Right lobe of liver (tissue), 6 donors: ENCODE measurements at regions not wholly inside any gene's neighbourhood (a gene's known extent, or its start where the extent isn't known, plus 50 kb on each side); places are given as distances from the start of the nearest gene placed in this dataset.
A peak's percentile ranks its signal among the peaks of the same experiment; 100 is the strongest.

ENCODE experiments used
- ATAC-seq, 4 donors: fragments of 200-7000 bp; cut with Tn5 transposase; one replicate each; pipeline ENCODE4 v1.9.1; 2020; ENCODE audit warnings: mild to moderate bottlenecking in 4 of 4, moderate library complexity in 4 of 4
- DNase-seq, 3 donors: peaks; one replicate each; pipeline ENCODE4 v3.0.0-alpha.2; 2020
- H3K27ac ChIP-seq, 3 donors: fragments of 200-600 bp; one replicate each; pipeline ENCODE4 v1.8.0; 2022
- H3K27me3 ChIP-seq, 2 donors: fragments of 200-600 bp; one replicate each; pipeline ENCODE4 v1.8.0; 2022
- H3K36me3 ChIP-seq, 4 donors: fragments of 200-600 bp; sonication (generic) in 1 of 4; one replicate each; pipeline versions ENCODE4 v1.5.1 to v1.8.0; 2017 to 2022; ENCODE audit warnings: control low read depth in 1 of 4
- H3K4me1 ChIP-seq, 4 donors: fragments of 200-600 bp; sonication (generic) in 1 of 4; one replicate each; pipeline versions ENCODE4 v1.5.1 to v1.8.0; 2017 to 2022; ENCODE audit warnings: control low read depth in 1 of 4
- H3K4me3 ChIP-seq, 3 donors: fragments of 200-600 bp; one replicate each; pipeline ENCODE4 v1.8.0; 2022
- H3K9me3 ChIP-seq, 4 donors: fragments of 200-600 bp; sonication (generic) in 1 of 4; one replicate each; pipeline versions ENCODE4 v1.5.1 to v1.8.0; 2017 to 2022; ENCODE audit warnings: control low read depth in 1 of 4
- POLR2A ChIP-seq: fragments of 450-650 bp; IDR thresholded peaks from one replicate; pipeline ENCODE4 v1.6.1; 2017; ENCODE audit warnings: antibody characterized with exemption, mild to moderate bottlenecking
- WGBS: methylation state at CpG from one replicate; pipeline ENCODE4 v1.1.6; 2018; ENCODE audit warnings: low coverage, low lambda C conversion rate; ENCODE audit not compliant: insufficient coverage; ENCODE audit errors: missing lambda C conversion rate; 5-methylcytosine and 5-hydroxymethylcytosine counted together
- intact Hi-C, 2 donors: fragments of 100-400 bp; cut with DNase I; formaldehyde crosslinking; loops; one replicate each; pipeline versions ENCODE4 v1.11.2 to v1.14.1; 2022
- TF ChIP-seq, protein P1 (sequence below), 4 donors: fragments of 200-600 bp in 3 of 4; fragments of 450-650 bp in 1 of 4; IDR thresholded peaks; one replicate each; pipeline versions ENCODE4 v1.5.1 to v1.8.0; 2016 to 2022; ENCODE audit warnings: antibody characterized with exemption in 4 of 4, mild to moderate bottlenecking in 2 of 4
- donor health status: DM: no; HTN: yes; CAD: no.
- donor health status: DM: no; HTN: no; CAD: no.
- donor health status: DM: no; HTN: no; CAD: no.
- donor health status: DM: no; HTN: yes; CAD: no.
- donor health status: DM: no; HTN: yes; CAD: no.

DNA sequence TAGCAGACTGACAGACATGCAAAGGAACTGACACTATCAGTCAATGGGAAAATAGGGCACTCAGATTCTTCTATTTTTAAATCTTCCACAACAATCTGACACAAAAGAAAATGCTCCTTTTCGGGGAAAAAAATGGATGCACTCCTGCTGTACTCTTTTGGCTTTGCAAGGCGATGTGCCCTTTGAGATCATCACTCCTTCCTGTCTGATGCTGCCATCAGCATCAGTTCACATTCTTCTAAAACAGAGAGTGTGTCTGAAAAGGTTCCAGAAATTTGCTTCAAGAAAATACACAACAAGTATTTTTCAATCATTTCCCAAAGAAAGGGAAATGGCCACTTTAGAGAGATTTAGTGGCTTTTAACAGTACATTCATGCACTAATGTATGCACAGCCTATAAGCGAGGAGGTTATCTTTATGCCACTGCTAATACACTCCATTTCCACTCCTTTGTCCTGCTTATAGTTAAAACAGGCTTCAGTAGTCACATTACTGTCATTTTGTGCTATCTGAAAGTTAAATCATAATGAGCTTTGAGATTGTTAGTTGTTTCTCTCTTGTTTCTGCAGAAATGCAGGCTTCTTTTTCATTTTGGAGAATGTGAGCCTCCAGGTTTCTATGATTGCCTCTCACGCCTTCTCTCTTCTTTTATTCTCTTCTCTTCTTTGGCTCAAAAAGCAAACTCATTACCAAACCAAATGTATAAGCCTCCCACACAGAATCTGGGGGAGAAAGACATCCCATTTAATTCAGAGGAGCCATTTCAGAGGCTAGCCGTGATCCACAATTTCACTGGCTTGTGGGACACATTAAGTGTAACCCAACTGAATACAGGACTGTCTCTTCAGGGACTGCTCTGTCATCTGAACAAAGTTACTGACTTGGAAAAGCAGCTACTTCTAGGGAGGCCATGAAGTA, 110.9 kb upstream of the CCDC196 start:
- H3K4me3 ChIP-seq, result no peak overlapping the region
- no peaks in the 10 kb centered on the region for H3K27me3 ChIP-seq
- no peaks in the 10 kb centered on the region for H3K36me3 ChIP-seq
- WGBS, result 63% methylated on average over 5 of the region's 5 CpGs
- H3K4me1 ChIP-seq, result peaks cover 0 to 15% (median 7%) of the 10 kb centered on the region in 4 donors
- TF ChIP-seq, protein P1, sequence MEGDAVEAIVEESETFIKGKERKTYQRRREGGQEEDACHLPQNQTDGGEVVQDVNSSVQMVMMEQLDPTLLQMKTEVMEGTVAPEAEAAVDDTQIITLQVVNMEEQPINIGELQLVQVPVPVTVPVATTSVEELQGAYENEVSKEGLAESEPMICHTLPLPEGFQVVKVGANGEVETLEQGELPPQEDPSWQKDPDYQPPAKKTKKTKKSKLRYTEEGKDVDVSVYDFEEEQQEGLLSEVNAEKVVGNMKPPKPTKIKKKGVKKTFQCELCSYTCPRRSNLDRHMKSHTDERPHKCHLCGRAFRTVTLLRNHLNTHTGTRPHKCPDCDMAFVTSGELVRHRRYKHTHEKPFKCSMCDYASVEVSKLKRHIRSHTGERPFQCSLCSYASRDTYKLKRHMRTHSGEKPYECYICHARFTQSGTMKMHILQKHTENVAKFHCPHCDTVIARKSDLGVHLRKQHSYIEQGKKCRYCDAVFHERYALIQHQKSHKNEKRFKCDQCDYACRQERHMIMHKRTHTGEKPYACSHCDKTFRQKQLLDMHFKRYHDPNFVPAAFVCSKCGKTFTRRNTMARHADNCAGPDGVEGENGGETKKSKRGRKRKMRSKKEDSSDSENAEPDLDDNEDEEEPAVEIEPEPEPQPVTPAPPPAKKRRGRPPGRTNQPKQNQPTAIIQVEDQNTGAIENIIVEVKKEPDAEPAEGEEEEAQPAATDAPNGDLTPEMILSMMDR (IDR thresholded peaks at IDR 0.05), result no peak
- no peak for TF ChIP-seq POLR2A
- no peak overlapping the region for H3K27ac ChIP-seq
- no peaks in the 10 kb centered on the region for H3K9me3 ChIP-seq
- DNase-seq (no peak), ATAC-seq (no peak)
- intact Hi-C loops, result no loop called here

DNA sequence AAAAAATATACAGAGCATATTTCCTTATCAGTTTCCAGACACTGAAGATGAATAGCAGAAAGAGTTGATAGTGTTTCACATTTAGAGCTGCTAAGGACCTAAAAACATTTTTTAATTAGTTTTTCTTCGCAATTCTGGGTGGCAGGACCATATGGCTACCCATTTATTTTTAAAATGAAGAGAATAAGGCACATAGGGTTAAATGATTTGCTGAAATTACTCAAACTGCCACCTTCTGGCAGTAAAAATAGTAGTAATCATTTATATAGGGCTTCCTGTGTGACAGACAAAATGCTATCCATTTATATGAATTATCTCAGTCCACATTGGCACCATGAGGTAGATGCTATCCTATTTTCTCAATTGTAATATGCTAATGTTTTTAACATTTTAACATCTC, 108.6 kb upstream of the CCDC196 start:
- DNase-seq, result no peak
- ATAC-seq, result no peak
- 100% methylated on average over 1 of the region's 1 CpG for WGBS
- no peak overlapping the region for H3K27ac ChIP-seq
- no peaks in the 10 kb centered on the region for H3K9me3 ChIP-seq
- no peak overlapping the region for H3K4me3 ChIP-seq
- no peaks in the 10 kb centered on the region for H3K27me3 ChIP-seq
- H3K36me3 ChIP-seq, result no peaks in the 10 kb centered on the region
- no peak for TF ChIP-seq POLR2A
- TF ChIP-seq, protein P1 (IDR thresholded peaks at IDR 0.05), result no peak
- intact Hi-C loops, result no loop called here
- H3K4me1 ChIP-seq, result peaks cover 0 to 15% (median 7%) of the 10 kb centered on the region in 4 donors

DNA sequence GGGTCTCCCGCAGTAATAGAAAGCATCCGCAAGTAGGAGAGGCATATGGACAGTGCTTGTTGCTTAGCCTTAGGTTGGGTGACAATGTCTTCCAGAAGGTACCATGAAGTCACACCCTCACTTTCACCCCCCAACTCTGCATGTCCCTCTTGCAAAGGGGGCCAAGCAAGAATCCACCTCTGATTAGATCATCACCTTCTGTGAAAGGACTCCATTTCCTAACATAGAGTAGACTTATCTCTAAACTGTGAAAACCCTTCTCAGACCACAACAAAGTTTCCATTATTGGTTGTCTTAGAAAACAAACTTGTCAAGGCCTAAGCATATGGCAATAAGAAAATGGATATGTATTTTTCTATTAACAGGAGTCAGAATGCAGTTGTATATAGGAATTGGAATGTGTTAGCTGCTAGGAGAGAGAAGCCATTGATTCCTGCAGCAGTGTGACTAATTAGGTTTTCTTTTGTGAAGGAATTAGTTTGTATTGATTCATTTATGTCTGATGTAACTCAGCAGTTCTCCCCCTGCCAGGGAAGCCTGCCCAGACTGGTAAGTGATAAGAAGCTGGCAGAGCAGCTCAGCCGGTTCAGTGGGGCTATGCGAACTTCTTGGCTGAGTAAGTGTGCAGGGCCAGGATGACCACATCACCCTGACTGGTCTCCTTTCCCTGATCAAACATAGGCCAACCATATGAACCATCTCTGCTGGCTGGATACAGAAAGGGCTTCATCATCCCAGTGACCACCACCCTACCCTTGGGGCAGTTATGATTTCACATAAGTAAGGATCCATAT, 107.3 kb upstream of the CCDC196 start:
- Histone ChIP-seq H3K9me3 (no peaks in the 10 kb centered on the region), H3K27me3 (no peaks in the 10 kb centered on the region), H3K27ac (no peak overlapping the region), H3K4me3 (no peak overlapping the region), H3K36me3 (no peaks in the 10 kb centered on the region), H3K4me1 (peaks cover 0 to 15% (median 7%) of the 10 kb centered on the region in 4 donors)
- WGBS, result 56% methylated on average over 4 of the region's 4 CpGs
- peak; percentile 92 to 98 (median 98) for ATAC-seq
- peak; percentile 77 to 82 (median 79) for DNase-seq
- intact Hi-C loops, result no loop called here
- TF ChIP-seq, protein P1 (IDR thresholded peaks at IDR 0.05), result no peak
- no peak for TF ChIP-seq POLR2A

DNA sequence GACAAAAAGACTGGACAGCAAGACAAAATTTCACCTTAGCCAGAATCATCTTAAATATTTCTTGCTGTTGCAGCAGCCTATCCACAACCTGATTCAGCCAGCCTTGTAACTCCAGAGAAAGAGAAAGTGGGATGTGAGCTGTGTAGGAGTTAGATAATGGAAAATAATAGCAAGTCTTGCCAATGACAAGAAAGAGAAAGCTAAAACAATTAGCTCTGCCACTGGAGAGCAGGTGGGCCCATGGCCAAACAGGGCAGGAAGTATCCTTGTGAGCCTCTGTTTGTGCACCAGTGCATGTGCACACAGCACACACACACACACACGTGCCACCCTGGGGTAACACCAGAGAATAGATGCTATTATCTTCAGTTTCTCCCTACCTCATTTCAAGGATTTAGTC, 106.0 kb upstream of the CCDC196 start:
- DNase-seq (peak in 1 of 3 donors; percentile 29), ATAC-seq (peak; percentile 25 to 62 (median 50))
- Histone ChIP-seq H3K4me3 (no peak overlapping the region), H3K27ac (no peak overlapping the region), H3K27me3 (no peaks in the 10 kb centered on the region), H3K9me3 (no peaks in the 10 kb centered on the region), H3K4me1 (peaks cover 0 to 15% (median 7%) of the 10 kb centered on the region in 4 donors), H3K36me3 (no peaks in the 10 kb centered on the region)
- TF ChIP-seq POLR2A, result no peak
- TF ChIP-seq, protein P1 (IDR thresholded peaks at IDR 0.05), result no peak
- intact Hi-C loops, result no loop called here
- 29% methylated on average over 1 of the region's 1 CpG for WGBS
